ENCODE measurements at regions not wholly inside any gene's neighbourhood (a gene's known extent, or its start where the extent isn't known, plus 50 kb on each side); places are given as distances from the start of the nearest gene placed in this dataset.

- Histone ChIP-seq H3K9me3 (no peaks in the 10 kb centered on the region), H3K27ac (no peak overlapping the region), H3K4me3 (no peak overlapping the region), H3K36me3 (ENCODE audit: insufficient read depth in 1 of 2, low read depth in 1 of 2) (no peaks in the 10 kb centered on the region), H3K4me1 (no peaks in the 10 kb centered on the region), H3K27me3 (ENCODE audit: insufficient read depth in 3 of 3, low read length in 2 of 3) (no peaks in the 10 kb centered on the region)
- intact Hi-C loops (cut with DNase I): no loop called here
- no peak for ATAC-seq
- no peak for DNase-seq
- TF ChIP-seq CTCF (IDR thresholded peaks at IDR 0.05): no peak
- whole genome bisulfite sequencing, 3 donors: 71 to 80% (median 75%) methylated on average over 2 of the region's 2 CpGs
These were observed 105.6 kb downstream of the GTPBP8 start for GRCh38 chr3:113096188-113096892.

- Histone ChIP-seq H3K36me3 (ENCODE audit: insufficient read depth in 1 of 2, low read depth in 1 of 2) (no peaks in the 10 kb centered on the region), H3K9me3 (no peaks in the 10 kb centered on the region), H3K4me1 (no peaks in the 10 kb centered on the region), H3K27ac (no peak overlapping the region), H3K4me3 (no peak overlapping the region), H3K27me3 (ENCODE audit: insufficient read depth in 3 of 3, low read length in 2 of 3) (no peaks in the 10 kb centered on the region)
- no peak for TF ChIP-seq CTCF (IDR thresholded peaks at IDR 0.05)
- WGBS, 3 donors: 40 to 53% (median 46%) methylated on average over 3 of the region's 3 CpGs
- DNase-seq (no peak), ATAC-seq (no peak)
- intact Hi-C loops (cut with DNase I): no loop called here
These were observed 107.2 kb downstream of the GTPBP8 start for GRCh38 chr3:113097960-113098447.

GRCh38 chr3:113100063-113100462 lies 109.3 kb downstream of the GTPBP8 start:
- H3K4me1 ChIP-seq: no peaks in the 10 kb centered on the region
- H3K36me3 ChIP-seq (ENCODE audit: insufficient read depth in 1 of 2, low read depth in 1 of 2): no peaks in the 10 kb centered on the region
- no peaks in the 10 kb centered on the region for H3K27me3 ChIP-seq (ENCODE audit: insufficient read depth in 3 of 3, low read length in 2 of 3)
- H3K27ac ChIP-seq: no peak overlapping the region
- H3K9me3 ChIP-seq: no peaks in the 10 kb centered on the region
- 91 to 96% (median 94%) methylated on average over 2 of the region's 2 CpGs for WGBS, 3 donors
- no peak for TF ChIP-seq CTCF (IDR thresholded peaks at IDR 0.05)
- intact Hi-C loops (cut with DNase I): no loop called here
- no peak for ATAC-seq
- DNase-seq: no peak
- H3K4me3 ChIP-seq: no peak overlapping the region

- Histone ChIP-seq H3K9me3 (no peaks in the 10 kb centered on the region), H3K36me3 (ENCODE audit: insufficient read depth in 1 of 2, low read depth in 1 of 2) (no peaks in the 10 kb centered on the region), H3K27me3 (ENCODE audit: insufficient read depth in 3 of 3, low read length in 2 of 3) (no peaks in the 10 kb centered on the region), H3K27ac (no peak overlapping the region), H3K4me1 (no peaks in the 10 kb centered on the region), H3K4me3 (no peak overlapping the region)
- WGBS, 3 donors: 54 to 86% (median 81%) methylated on average over 2 of the region's 2 CpGs
- no peak for DNase-seq
- intact Hi-C loops (cut with DNase I): no loop called here
- no peak for ATAC-seq
- no peak for TF ChIP-seq CTCF (IDR thresholded peaks at IDR 0.05)
These were observed 107.8 kb upstream of the BOC start for GRCh38 chr3:113103588-113103987.
